H7 (cell line): ENCODE measurements at regions not wholly inside any gene's neighbourhood (a gene's known extent, or its start where the extent isn't known, plus 50 kb on each side); places are given as distances from the start of the nearest gene placed in this dataset.

ENCODE experiments used
- DNase-seq: peaks from one replicate; pipeline ENCODE4 v3.0.0; 2012
- H3K27me3 ChIP-seq: 2 replicates; pipeline ENCODE4 v1.6.0; 2011; ENCODE audit warnings: mild to moderate bottlenecking, low read length; ENCODE audit not compliant: control insufficient read depth, insufficient read depth
- H3K36me3 ChIP-seq: replicated peaks from 2 replicates; pipeline ENCODE4 v1.5.1; 2011; ENCODE audit warnings: low read length; ENCODE audit not compliant: control insufficient read depth, insufficient read depth
- H3K4me3 ChIP-seq: 2 replicates; pipeline ENCODE4 v1.5.1; 2011; ENCODE audit warnings: low read depth, mild to moderate bottlenecking, control low read depth, low read length, moderate library complexity; ENCODE audit not compliant: insufficient read depth

- no peak for DNase-seq
- no peaks in the 10 kb centered on the region for H3K36me3 ChIP-seq
- no peaks in the 10 kb centered on the region for H3K27me3 ChIP-seq
- no peak overlapping the region for H3K4me3 ChIP-seq
Measured at GRCh38 chr13:58531614-58532013, 900.1 kb downstream of the PCDH17 start.

- H3K4me3 ChIP-seq, result no peak overlapping the region
- DNase-seq, result no peak
- H3K27me3 ChIP-seq, result no peaks in the 10 kb centered on the region
- H3K36me3 ChIP-seq, result no peaks in the 10 kb centered on the region
Measured at GRCh38 chr13:58542530-58542929, 911.0 kb downstream of the PCDH17 start.

- no peak for DNase-seq
- no peaks in the 10 kb centered on the region for H3K36me3 ChIP-seq
- H3K27me3 ChIP-seq, result no peaks in the 10 kb centered on the region
- no peak overlapping the region for H3K4me3 ChIP-seq
Measured at GRCh38 chr13:58547419-58547818, 915.9 kb downstream of the PCDH17 start.

- Histone ChIP-seq H3K36me3 (no peaks in the 10 kb centered on the region), H3K27me3 (no peaks in the 10 kb centered on the region), H3K4me3 (no peak overlapping the region)
- no peak for DNase-seq
Measured at GRCh38 chr13:58566176-58566575, 934.6 kb downstream of the PCDH17 start.

DNA sequence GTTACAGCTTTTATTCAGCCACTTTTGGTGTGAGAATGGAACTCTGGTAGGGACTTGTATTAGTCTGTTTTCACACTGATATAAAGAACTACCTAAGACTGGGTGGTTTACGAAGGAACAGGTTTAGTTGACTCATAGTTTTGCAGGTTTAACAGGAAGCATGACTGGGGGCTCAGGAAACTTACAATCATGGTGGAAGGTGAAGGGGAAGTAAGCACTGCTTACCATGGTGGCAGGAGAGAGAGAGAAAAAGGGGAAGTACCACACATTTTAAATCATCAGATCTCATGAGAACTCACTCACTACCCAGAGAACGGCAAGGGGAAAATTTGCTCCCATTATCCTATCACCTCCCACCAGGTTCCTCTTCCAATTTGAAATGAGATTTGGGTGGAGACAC lies 942.2 kb downstream of the PCDH17 start:
- Histone ChIP-seq H3K27me3 (no peaks in the 10 kb centered on the region), H3K36me3 (no peaks in the 10 kb centered on the region), H3K4me3 (no peak overlapping the region)
- no peak for DNase-seq

- H3K4me3 ChIP-seq, result no peak overlapping the region
- DNase-seq, result no peak
- H3K36me3 ChIP-seq, result no peaks in the 10 kb centered on the region
- H3K27me3 ChIP-seq, result no peaks in the 10 kb centered on the region
Measured at GRCh38 chr13:58574791-58575190, 943.2 kb downstream of the PCDH17 start.

- H3K4me3 ChIP-seq, result no peak overlapping the region
- DNase-seq, result no peak
- no peaks in the 10 kb centered on the region for H3K27me3 ChIP-seq
- no peaks in the 10 kb centered on the region for H3K36me3 ChIP-seq
Measured at GRCh38 chr13:58579468-58579867, 947.9 kb downstream of the PCDH17 start.

- Histone ChIP-seq H3K36me3 (no peaks in the 10 kb centered on the region), H3K4me3 (no peak overlapping the region), H3K27me3 (no peaks in the 10 kb centered on the region)
- DNase-seq, result no peak
Measured at GRCh38 chr13:58583966-58584365, 952.4 kb downstream of the PCDH17 start.

DNA sequence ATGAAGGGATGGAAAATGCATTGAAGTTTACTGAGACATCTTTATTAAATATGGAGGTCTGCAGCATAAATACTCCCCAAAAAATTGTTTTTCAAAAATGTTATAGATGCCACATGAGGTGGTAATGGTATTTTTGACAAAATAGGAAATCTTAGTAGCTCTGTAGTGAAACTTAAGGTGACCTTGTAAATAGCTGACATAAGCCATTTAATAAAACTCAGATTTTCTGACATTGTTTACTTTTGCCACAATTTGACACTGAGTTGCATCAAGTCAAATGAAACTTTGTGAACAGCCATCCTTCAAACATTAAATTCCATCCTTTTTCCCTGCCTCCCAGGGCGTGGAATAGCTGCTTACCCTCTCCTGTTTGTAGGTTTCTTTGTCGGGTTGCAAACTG lies 953.1 kb downstream of the PCDH17 start:
- DNase-seq, result no peak
- Histone ChIP-seq H3K36me3 (no peaks in the 10 kb centered on the region), H3K27me3 (no peaks in the 10 kb centered on the region), H3K4me3 (no peak overlapping the region)

DNA sequence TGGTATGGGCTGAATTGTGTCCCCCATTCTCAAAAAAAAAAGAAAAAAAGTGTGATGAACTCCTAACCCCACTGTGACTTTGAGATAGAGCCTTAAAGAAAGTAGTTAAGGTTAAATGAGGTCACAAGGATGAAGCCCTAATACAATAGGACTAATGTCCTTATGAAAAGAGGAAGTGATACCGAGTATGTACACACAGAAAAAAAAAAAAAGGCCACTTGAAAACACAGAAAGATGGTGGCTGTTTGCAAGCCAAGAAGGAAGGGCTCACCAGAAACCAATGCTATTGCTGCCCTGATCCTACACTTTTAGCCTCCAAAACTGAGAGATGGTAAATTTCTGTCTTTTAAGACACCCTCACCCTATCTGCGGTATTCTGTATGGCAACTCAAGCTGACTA lies 955.6 kb downstream of the PCDH17 start:
- no peaks in the 10 kb centered on the region for H3K36me3 ChIP-seq
- DNase-seq, result no peak

GRCh38 chr13:58592052-58592451 lies 960.5 kb downstream of the PCDH17 start:
- Histone ChIP-seq H3K27me3 (no peaks in the 10 kb centered on the region), H3K4me3 (no peak overlapping the region), H3K36me3 (no peaks in the 10 kb centered on the region)
- no peak for DNase-seq

More for the DNA sequence above, 955.6 kb downstream of the PCDH17 start:
- Histone ChIP-seq H3K27me3 (no peaks in the 10 kb centered on the region), H3K4me3 (no peak overlapping the region)

DNA sequence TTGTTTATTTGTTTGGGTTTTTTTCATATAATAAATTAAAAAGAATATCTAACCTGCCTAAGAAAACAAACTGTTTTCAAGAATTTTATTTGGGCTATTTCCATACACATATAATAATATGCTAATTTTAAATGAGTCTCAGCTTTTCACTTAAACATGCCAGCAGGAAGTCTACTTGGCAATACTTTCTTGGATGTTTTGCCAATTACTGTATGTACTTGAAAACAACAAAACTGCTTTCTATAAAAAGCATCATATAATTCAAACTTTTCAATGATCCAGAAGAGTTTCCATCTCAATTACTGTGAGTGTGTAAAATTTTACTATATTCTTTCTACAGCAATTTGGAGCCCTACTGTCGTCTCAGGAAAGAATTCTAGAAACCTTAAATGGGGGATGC lies 961.2 kb downstream of the PCDH17 start:
- Histone ChIP-seq H3K36me3 (no peaks in the 10 kb centered on the region), H3K4me3 (no peak overlapping the region), H3K27me3 (no peaks in the 10 kb centered on the region)
- DNase-seq, result no peak

DNA sequence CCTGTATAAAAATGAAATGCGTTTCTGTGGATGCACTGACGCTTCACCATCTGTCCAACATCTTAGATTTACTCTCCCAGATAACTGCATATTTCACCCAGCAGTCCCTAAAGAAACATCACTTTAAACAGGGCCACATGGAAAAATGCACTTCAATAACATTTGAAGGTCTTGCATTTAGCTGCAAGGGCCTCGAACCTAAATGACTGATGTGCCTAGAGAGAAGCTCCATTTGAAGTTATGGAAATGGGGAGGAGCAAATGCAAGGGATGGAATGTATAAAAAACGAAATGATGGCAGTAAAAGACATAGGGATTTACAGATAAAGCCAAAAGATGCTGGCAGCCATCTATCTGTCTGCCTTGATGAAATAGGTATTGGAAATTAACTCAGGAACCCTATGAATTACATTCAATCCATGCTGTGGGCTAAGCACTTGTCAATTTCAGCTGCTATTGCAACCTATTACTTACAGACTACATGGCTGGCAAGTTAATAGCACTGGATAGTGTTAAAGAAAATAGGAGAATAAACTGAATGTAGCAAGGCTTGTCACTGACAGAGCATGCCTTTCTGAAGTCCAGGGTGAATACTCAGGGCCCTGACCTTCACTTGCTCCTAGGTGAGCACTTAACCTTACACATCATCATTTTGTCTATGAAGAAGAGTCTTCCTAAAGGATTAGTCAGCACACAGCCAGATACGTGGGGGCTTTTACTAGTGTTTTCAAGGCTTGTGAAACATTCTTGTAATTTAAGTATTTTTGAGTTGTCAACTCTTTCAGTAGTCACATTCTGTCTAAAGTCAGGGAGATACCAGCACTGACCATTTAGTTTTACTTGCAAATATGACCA lies 963.4 kb downstream of the PCDH17 start:
- H3K36me3 ChIP-seq, result no peaks in the 10 kb centered on the region
- no peak overlapping the region for H3K4me3 ChIP-seq
- no peak for DNase-seq
- no peaks in the 10 kb centered on the region for H3K27me3 ChIP-seq

DNA sequence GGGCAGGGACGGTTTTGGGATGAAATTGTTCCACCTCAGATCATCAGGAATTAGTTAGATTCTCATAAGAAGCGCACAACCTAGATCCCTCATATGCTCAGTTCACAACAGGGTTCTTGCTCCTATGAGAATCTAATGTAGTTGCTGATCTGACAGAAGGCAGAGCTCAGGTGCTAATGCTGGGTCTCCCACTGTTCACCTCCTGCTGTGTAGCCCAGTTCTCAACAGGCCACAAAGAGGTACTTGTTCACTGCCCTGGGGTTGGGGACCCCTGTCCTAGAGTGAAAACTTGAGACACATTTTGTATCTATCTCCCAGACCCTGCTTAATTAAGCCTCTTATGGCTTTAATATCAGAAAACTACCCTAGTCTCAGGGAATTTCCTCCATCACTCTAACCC lies 966.0 kb downstream of the PCDH17 start:
- no peaks in the 10 kb centered on the region for H3K36me3 ChIP-seq
- DNase-seq, result no peak
- H3K27me3 ChIP-seq, result no peaks in the 10 kb centered on the region
- H3K4me3 ChIP-seq, result no peak overlapping the region

- Histone ChIP-seq H3K4me3 (no peak overlapping the region), H3K27me3 (no peaks in the 10 kb centered on the region), H3K36me3 (no peaks in the 10 kb centered on the region)
- DNase-seq, result no peak
Measured at GRCh38 chr13:58598241-58598640, 966.7 kb downstream of the PCDH17 start.

DNA sequence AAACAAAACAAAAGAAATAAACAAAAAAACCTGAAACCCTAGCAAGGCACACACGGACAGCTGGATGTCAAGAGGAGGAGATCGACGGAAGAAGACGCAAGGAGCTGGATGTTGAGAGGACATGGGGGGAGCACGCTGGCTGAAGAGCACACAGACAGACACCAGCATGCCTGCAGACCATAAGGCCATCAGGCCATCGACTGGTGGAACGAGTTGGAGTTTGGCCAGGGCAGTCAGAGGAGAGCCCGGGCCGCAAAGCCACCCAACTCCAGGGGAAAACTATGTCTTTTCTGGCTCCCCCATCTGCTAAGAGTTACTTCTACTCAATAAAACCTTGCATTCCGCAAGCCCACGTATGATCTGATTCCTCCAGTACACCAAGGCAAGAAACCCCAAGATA lies 979.6 kb downstream of the PCDH17 start:
- no peak for DNase-seq
- Histone ChIP-seq H3K27me3 (no peaks in the 10 kb centered on the region), H3K36me3 (no peaks in the 10 kb centered on the region), H3K4me3 (no peak overlapping the region)
